ENCODE measurements at regions not wholly inside any gene's neighbourhood (a gene's known extent, or its start where the extent isn't known, plus 50 kb on each side); places are given as distances from the start of the nearest gene placed in this dataset.

GRCh38 chr1:118660769-118661168 is 327.4 kb downstream of the TBX15 start:
- TF ChIP-seq CTCF (IDR thresholded peaks at IDR 0.05) (no peak), POLR2A (IDR thresholded peaks at IDR 0.05) (no peak)
